Nephron progenitor cell (in vitro differentiated cells): ENCODE measurements at regions not wholly inside any gene's neighbourhood (a gene's known extent, or its start where the extent isn't known, plus 50 kb on each side); places are given as distances from the start of the nearest gene placed in this dataset.

Experiments
- DNase-seq: peaks from one replicate; pipeline ENCODE4 v3.0.0; 2021
- H3K27ac Mint-ChIP-seq: 2 replicates; pipeline ENCODE4 v1.8.0; 2021; ENCODE audit warnings: mild to moderate bottlenecking, moderate library complexity, mixed read lengths
- H3K27me3 Mint-ChIP-seq: 2 replicates; pipeline ENCODE4 v1.8.0; 2021; ENCODE audit warnings: mild to moderate bottlenecking, low read depth, mixed read lengths; ENCODE audit not compliant: poor library complexity
- H3K36me3 Mint-ChIP-seq: 2 replicates; pipeline ENCODE4 v1.8.0; 2021; ENCODE audit warnings: low read depth, mixed read lengths
- H3K4me1 Mint-ChIP-seq: 2 replicates; pipeline ENCODE4 v1.8.0; 2021; ENCODE audit warnings: mixed read lengths
- H3K4me3 Mint-ChIP-seq: 2 replicates; pipeline ENCODE4 v1.8.0; 2021; ENCODE audit warnings: mild to moderate bottlenecking, moderate library complexity, mixed read lengths
- H3K9me3 Mint-ChIP-seq: 2 replicates; pipeline ENCODE4 v1.8.0; 2021; ENCODE audit warnings: mild to moderate bottlenecking, moderate library complexity, mixed read lengths
- TF ChIP-seq, protein P1 (sequence below): fragments of 200-600 bp; sonication (generic); IDR thresholded peaks from 2 replicates; pipeline ENCODE4 v1.5.0; 2021; ENCODE audit warnings: antibody characterized with exemption

DNA sequence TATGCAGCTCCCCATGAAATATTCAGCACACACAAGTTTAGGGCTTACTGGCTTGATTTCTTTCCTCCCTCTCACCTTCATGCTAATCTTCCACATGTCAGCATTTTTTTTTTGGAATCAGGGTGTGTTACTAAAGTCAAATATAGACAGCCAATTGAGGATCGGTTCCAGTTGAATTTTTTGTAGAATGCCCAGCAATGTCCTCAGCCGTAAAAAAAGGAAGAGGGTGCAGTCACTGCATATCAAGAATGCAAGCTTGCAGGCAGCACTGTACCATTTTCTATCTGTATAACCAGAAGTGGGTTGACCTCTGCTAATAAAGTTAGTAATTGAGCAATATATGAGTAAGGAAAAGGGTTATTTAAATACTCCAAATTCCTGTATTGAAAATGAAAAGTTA lies 51.4 kb upstream of the CHMP2B start:
- DNase-seq, result no peak
- H3K4me3 Mint-ChIP-seq, result no peak overlapping the region
- TF ChIP-seq, protein P1, sequence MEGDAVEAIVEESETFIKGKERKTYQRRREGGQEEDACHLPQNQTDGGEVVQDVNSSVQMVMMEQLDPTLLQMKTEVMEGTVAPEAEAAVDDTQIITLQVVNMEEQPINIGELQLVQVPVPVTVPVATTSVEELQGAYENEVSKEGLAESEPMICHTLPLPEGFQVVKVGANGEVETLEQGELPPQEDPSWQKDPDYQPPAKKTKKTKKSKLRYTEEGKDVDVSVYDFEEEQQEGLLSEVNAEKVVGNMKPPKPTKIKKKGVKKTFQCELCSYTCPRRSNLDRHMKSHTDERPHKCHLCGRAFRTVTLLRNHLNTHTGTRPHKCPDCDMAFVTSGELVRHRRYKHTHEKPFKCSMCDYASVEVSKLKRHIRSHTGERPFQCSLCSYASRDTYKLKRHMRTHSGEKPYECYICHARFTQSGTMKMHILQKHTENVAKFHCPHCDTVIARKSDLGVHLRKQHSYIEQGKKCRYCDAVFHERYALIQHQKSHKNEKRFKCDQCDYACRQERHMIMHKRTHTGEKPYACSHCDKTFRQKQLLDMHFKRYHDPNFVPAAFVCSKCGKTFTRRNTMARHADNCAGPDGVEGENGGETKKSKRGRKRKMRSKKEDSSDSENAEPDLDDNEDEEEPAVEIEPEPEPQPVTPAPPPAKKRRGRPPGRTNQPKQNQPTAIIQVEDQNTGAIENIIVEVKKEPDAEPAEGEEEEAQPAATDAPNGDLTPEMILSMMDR, result no peak
- peaks cover 5% of the 10 kb centered on the region for H3K27me3 Mint-ChIP-seq
- no peak overlapping the region for H3K27ac Mint-ChIP-seq
- H3K4me1 Mint-ChIP-seq, result no peaks in the 10 kb centered on the region
- H3K9me3 Mint-ChIP-seq, result no peaks in the 10 kb centered on the region
- H3K36me3 Mint-ChIP-seq, result no peaks in the 10 kb centered on the region

DNA sequence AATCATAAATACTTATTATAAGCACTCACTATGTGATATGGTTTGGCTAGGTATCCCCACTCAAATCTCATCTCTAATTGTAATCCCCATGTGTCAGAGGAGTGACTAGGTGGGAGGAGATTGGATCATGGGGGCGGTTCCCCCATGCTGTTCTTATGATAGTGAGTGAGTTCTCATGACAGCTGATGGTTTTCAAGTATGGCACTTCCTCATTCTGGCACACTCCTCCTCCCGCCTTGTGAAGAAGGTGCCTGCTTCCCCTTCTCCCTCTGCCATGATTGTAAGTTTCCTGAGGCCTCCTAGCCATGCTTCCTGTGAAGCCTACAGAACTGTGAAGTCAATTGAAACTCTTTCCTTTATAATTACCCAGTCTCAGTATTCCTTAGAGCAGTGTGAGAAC lies 53.3 kb upstream of the CHMP2B start:
- Mint-ChIP-seq H3K27me3 (peaks cover 5% of the 10 kb centered on the region), H3K9me3 (no peaks in the 10 kb centered on the region), H3K36me3 (no peaks in the 10 kb centered on the region), H3K4me1 (no peaks in the 10 kb centered on the region), H3K27ac (no peak overlapping the region), H3K4me3 (no peak overlapping the region)
- TF ChIP-seq, protein P1, result no peak
- DNase-seq, result no peak

DNA sequence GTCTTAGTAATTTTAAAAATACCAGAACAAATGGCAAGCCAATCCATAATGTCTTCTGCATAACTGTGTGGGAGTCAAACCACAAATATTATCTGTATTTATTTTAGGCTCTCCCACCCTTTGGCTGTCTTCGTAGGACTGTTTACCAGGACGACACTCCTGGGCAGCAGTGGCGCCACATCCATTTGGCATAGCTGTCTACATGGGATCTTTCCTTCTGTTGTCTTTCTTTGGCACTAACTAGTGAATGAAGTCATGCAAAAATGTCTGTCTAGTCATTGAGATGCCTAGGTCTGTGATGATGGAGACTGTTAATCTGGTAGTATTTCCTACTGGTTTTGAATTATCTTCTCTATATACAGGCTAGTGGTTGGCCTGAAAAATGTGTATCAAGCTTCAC lies 54.0 kb upstream of the CHMP2B start:
- H3K4me3 Mint-ChIP-seq, result no peak overlapping the region
- no peak for DNase-seq
- H3K36me3 Mint-ChIP-seq, result no peaks in the 10 kb centered on the region
- no peak overlapping the region for H3K27ac Mint-ChIP-seq
- H3K27me3 Mint-ChIP-seq, result peaks cover 5% of the 10 kb centered on the region
- TF ChIP-seq, protein P1, result no peak
- H3K9me3 Mint-ChIP-seq, result no peaks in the 10 kb centered on the region
- H3K4me1 Mint-ChIP-seq, result no peaks in the 10 kb centered on the region

DNA sequence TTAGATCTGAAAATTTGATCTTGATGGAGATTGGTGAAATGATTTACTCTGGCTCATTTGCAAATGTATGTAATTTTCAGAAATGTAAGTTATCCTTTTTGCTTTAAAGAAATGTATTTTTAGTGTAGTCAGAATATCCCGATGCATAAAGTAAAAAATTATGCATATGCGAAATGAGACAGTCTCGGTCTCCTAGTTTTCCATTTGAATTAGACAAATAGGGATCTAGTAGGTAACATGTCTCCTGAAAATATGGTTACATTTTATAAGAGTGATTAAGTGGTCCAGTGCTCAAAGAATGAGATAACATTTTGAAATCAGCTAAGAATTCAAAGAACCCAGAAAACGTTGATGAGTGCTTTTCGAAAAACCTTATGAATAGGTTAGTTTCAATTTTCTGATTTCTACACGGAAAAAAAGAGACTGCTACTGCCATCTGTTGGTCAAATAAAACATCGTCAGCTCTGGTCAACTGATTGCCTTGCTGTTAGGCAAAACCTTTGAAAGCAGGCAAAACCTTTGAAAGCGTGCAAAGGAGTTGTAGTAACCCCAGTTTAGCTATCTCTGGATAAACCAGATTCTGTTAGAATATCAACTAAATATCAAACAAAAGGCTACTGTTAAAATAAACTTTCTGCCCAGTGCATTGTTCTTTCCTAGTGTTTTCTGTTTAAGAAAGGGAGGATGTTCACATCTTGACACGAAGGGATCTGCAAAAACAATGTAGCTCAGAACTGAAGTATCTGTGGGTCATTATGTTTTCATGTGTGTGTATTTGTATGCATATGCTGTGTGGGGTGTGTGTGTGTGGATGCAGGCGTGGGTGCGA lies 59.3 kb upstream of the CHMP2B start:
- Mint-ChIP-seq H3K27ac (no peak overlapping the region), H3K4me1 (no peaks in the 10 kb centered on the region), H3K36me3 (no peaks in the 10 kb centered on the region), H3K9me3 (no peaks in the 10 kb centered on the region), H3K27me3 (no peaks in the 10 kb centered on the region), H3K4me3 (no peak overlapping the region)
- TF ChIP-seq, protein P1, result peak; percentile 69
- peak; percentile 37 for DNase-seq

DNA sequence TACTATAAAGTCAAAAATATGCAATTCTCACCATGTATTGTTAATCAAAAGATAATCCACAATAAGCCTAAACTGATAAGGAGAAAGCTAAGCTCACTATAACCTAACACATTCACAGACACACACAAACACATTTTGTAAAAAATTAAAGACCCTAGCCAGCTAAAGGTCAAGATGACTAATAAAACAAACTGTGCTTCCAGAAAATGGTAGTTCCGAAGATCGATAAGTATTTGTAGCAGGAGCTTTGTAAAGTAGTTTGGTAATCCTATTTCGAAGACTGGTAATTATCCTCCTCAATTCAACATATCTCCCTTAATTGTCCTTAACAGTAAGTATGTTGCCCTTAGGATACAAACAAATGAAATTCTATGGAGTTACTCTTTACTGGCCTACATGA lies 62.9 kb upstream of the CHMP2B start:
- no peaks in the 10 kb centered on the region for H3K9me3 Mint-ChIP-seq
- H3K4me3 Mint-ChIP-seq, result no peak overlapping the region
- H3K4me1 Mint-ChIP-seq, result no peaks in the 10 kb centered on the region
- no peak overlapping the region for H3K27ac Mint-ChIP-seq
- H3K36me3 Mint-ChIP-seq, result no peaks in the 10 kb centered on the region
- no peak for DNase-seq
- H3K27me3 Mint-ChIP-seq, result no peaks in the 10 kb centered on the region
- TF ChIP-seq, protein P1, result no peak

DNA sequence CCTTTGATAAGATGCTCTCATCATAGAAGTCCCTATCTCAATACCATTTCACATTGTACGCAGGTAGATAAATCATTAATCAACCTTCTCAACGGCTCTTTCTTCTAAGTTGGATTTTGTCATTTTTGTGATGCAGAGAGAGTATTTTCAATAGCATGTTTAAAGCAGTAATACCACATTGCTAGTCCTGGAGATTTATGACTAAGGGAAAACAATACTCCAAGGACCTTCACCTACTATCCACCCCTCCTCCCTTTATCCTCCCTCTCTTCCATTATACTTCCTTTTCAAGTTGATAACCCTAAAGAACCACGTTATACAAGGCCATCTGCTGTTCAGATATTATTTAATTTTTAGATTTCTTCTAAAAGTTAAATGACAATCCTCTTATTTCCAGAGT lies 65.3 kb upstream of the CHMP2B start:
- no peaks in the 10 kb centered on the region for H3K27me3 Mint-ChIP-seq
- H3K36me3 Mint-ChIP-seq, result no peaks in the 10 kb centered on the region
- no peak overlapping the region for H3K27ac Mint-ChIP-seq
- TF ChIP-seq, protein P1, result no peak
- no peak for DNase-seq
- no peaks in the 10 kb centered on the region for H3K9me3 Mint-ChIP-seq
- H3K4me1 Mint-ChIP-seq, result no peaks in the 10 kb centered on the region
- H3K4me3 Mint-ChIP-seq, result no peak overlapping the region
